ENCODE measurements at regions not wholly inside any gene's neighbourhood (a gene's known extent, or its start where the extent isn't known, plus 50 kb on each side); places are given as distances from the start of the nearest gene placed in this dataset.

- Mint-ChIP-seq H3K27ac (no peak overlapping the region), H3K4me1 (no peaks in the 10 kb centered on the region), H3K36me3 (ENCODE audit: low read depth) (peaks cover 4% of the 10 kb centered on the region), H3K4me3 (no peak overlapping the region), H3K9me3 (peaks cover 98% of the 10 kb centered on the region), H3K27me3 (ENCODE audit: low read depth, poor library complexity) (no peaks in the 10 kb centered on the region)
- no peak for DNase-seq
- no peak for TF ChIP-seq CTCF (IDR thresholded peaks at IDR 0.05)
Measured at GRCh38 chr19:27654266-27654990, 1558.5 kb downstream of the UQCRFS1 start.

GRCh38 chr19:27652796-27653195 is 1560.2 kb downstream of the UQCRFS1 start:
- Mint-ChIP-seq H3K27ac (no peak overlapping the region), H3K36me3 (ENCODE audit: low read depth) (peaks cover 4% of the 10 kb centered on the region), H3K9me3 (peaks cover 98% of the 10 kb centered on the region), H3K4me1 (no peaks in the 10 kb centered on the region), H3K4me3 (no peak overlapping the region), H3K27me3 (ENCODE audit: low read depth, poor library complexity) (no peaks in the 10 kb centered on the region)
- no peak for DNase-seq
- no peak for TF ChIP-seq CTCF (IDR thresholded peaks at IDR 0.05)

GRCh38 chr19:27652281-27652680 is 1560.7 kb downstream of the UQCRFS1 start:
- no peak for DNase-seq
- H3K27me3 Mint-ChIP-seq (ENCODE audit: low read depth, poor library complexity): no peaks in the 10 kb centered on the region
- H3K4me3 Mint-ChIP-seq: no peak overlapping the region
- no peaks in the 10 kb centered on the region for H3K4me1 Mint-ChIP-seq
- H3K27ac Mint-ChIP-seq: no peak overlapping the region
- peaks cover 4% of the 10 kb centered on the region for H3K36me3 Mint-ChIP-seq (ENCODE audit: low read depth)
- peaks cover 98% of the 10 kb centered on the region for H3K9me3 Mint-ChIP-seq
- TF ChIP-seq CTCF (IDR thresholded peaks at IDR 0.05): no peak

GRCh38 chr19:27647423-27647822 is 1565.5 kb downstream of the UQCRFS1 start:
- Mint-ChIP-seq H3K4me1 (no peaks in the 10 kb centered on the region), H3K27me3 (ENCODE audit: low read depth, poor library complexity) (no peaks in the 10 kb centered on the region), H3K4me3 (no peak overlapping the region), H3K27ac (no peak overlapping the region), H3K9me3 (peaks cover 64% of the 10 kb centered on the region), H3K36me3 (ENCODE audit: low read depth) (no peaks in the 10 kb centered on the region)
- DNase-seq: no peak
- no peak for TF ChIP-seq CTCF (IDR thresholded peaks at IDR 0.05)

GRCh38 chr19:27635401-27635800 is 1577.5 kb downstream of the UQCRFS1 start:
- H3K9me3 Mint-ChIP-seq: peaks cover 63% of the 10 kb centered on the region
- H3K27ac Mint-ChIP-seq: no peak overlapping the region
- TF ChIP-seq CTCF (IDR thresholded peaks at IDR 0.05): no peak
- no peak overlapping the region for H3K4me3 Mint-ChIP-seq
- H3K36me3 Mint-ChIP-seq (ENCODE audit: low read depth): no peaks in the 10 kb centered on the region
- H3K4me1 Mint-ChIP-seq: no peaks in the 10 kb centered on the region
- no peak for DNase-seq
- H3K27me3 Mint-ChIP-seq (ENCODE audit: low read depth, poor library complexity): no peaks in the 10 kb centered on the region

- peaks cover 90% of the 10 kb centered on the region for H3K9me3 Mint-ChIP-seq
- no peaks in the 10 kb centered on the region for H3K36me3 Mint-ChIP-seq (ENCODE audit: low read depth)
- H3K4me3 Mint-ChIP-seq: no peak overlapping the region
- no peak for TF ChIP-seq CTCF (IDR thresholded peaks at IDR 0.05)
- no peak for DNase-seq
- no peaks in the 10 kb centered on the region for H3K27me3 Mint-ChIP-seq (ENCODE audit: low read depth, poor library complexity)
- H3K4me1 Mint-ChIP-seq: no peaks in the 10 kb centered on the region
- H3K27ac Mint-ChIP-seq: no peak overlapping the region
Measured at GRCh38 chr19:27618006-27618405, 1594.9 kb downstream of the UQCRFS1 start.
